HCT116 (cell line): ENCODE measurements at regions not wholly inside any gene's neighbourhood (a gene's known extent, or its start where the extent isn't known, plus 50 kb on each side); places are given as distances from the start of the nearest gene placed in this dataset.

Experiments used
- ATAC-seq: fragments of 200-7000 bp; cut with Tn5 transposase; 2 replicates; pipeline ENCODE4 v1.9.1; 2020; ENCODE audit warnings: mild to moderate bottlenecking, moderate library complexity
- BruUV-seq: library from RNA; stranded (reverse); fragments of 400-500 nt; replicated peaks from 2 replicates; lab custom pipeline; 2021; lab: Mats Ljungman, UMichigan
- CTCF ChIA-PET: fragments of 300-600 bp; sonication (Branson Sonifier 250); formaldehyde crosslinking; loops from one replicate; lab custom pipeline; 2021; ENCODE audit warnings: antibody characterized with exemption; lab: Charles Lee
- POLR2A ChIA-PET: fragments of 300-600, 350-600 bp; sonication (Branson Sonifier 250); formaldehyde crosslinking; loops from one replicate; lab custom pipeline; 2021; ENCODE audit warnings: antibody characterized with exemption; lab: Charles Lee
- RAD21 ChIA-PET, 2 experiments: fragments of 300-600 bp; sonication (Branson Sonifier 250); formaldehyde crosslinking; loops; one replicate each; lab custom pipeline; 2023; ENCODE audit warnings: low total read pairs in 2 of 2; ENCODE audit not compliant: uncharacterized antibody in 2 of 2, unreplicated experiment in 2 of 2, low non-redundant PET in 1 of 2; lab: Charles Lee
- DNase-seq: peaks from one replicate; pipeline ENCODE4 v3.0.0-alpha.2; 2010; ENCODE audit warnings: low read depth, low spot score
- H2AFZ ChIP-seq: fragments of 200-600 bp; shearing (Covaris generic), sonication (generic); 2 replicates; pipeline ENCODE4 v1.6.1; 2017; ENCODE audit warnings: low read depth, mixed run types, mixed read lengths, antibody characterized with exemption, low read length; ENCODE audit not compliant: poor library complexity, severe bottlenecking
- H3K27ac ChIP-seq: 2 replicates; pipeline ENCODE4 v1.5.1; 2012; ENCODE audit warnings: low read depth, low read length
- H3K27me3 ChIP-seq: fragments of 200-600 bp; sonication (generic); 2 replicates; pipeline ENCODE4 v1.6.1; 2016; ENCODE audit warnings: mixed run types, low read length, mixed read lengths; ENCODE audit not compliant: insufficient read depth
- H3K36me3 ChIP-seq, 2 experiments: fragments of 200-500 bp in 1 of 2; fragments of 200-600 bp in 1 of 2; sonication (Bioruptor generic) in 1 of 2; sonication (generic) in 1 of 2; 2 replicates each; pipeline versions ENCODE4 v1.5.1 to v1.6.1; 2014 to 2016; ENCODE audit warnings: low read length in 2 of 2, inconsistent platforms in 1 of 2, mixed read lengths in 1 of 2, mixed run types in 1 of 2; ENCODE audit not compliant: insufficient read depth in 2 of 2, control insufficient read depth in 1 of 2
- H3K4me1 ChIP-seq, 2 experiments: fragments of 200-600 bp in 1 of 2; sonication (generic) in 1 of 2; 2 replicates each; pipeline versions ENCODE4 v1.5.1 to v1.6.1; 2012 to 2017; ENCODE audit warnings: low read length in 2 of 2, inconsistent platforms in 1 of 2, mild to moderate bottlenecking in 1 of 2, mixed read lengths in 1 of 2, mixed run types in 1 of 2, moderate library complexity in 1 of 2; ENCODE audit not compliant: insufficient read depth in 2 of 2, control insufficient read depth in 1 of 2
- H3K4me2 ChIP-seq: fragments of 200-600 bp; sonication (generic); 2 replicates; pipeline ENCODE4 v1.6.1; 2017; ENCODE audit warnings: mixed run types, low read length, mixed read lengths
- H3K4me3 ChIP-seq, 2 experiments: fragments of 200-600 bp in 1 of 2; sonication (generic) in 1 of 2; replicated peaks in 1 of 2; 2 replicates each; pipeline ENCODE4 v1.5.1; 2011 to 2016; ENCODE audit warnings: low read length in 2 of 2, control low read depth in 1 of 2, low read depth in 1 of 2, mild to moderate bottlenecking in 1 of 2, mixed read lengths in 1 of 2, mixed run types in 1 of 2
- H3K79me2 ChIP-seq: fragments of 200-600 bp; sonication (generic); 2 replicates; pipeline ENCODE4 v1.6.1; 2017; ENCODE audit warnings: mild to moderate bottlenecking, mixed run types, low read length, moderate library complexity, mixed read lengths; ENCODE audit not compliant: insufficient read depth
- H3K9ac ChIP-seq: fragments of 200-600 bp; sonication (generic); 2 replicates; pipeline ENCODE4 v1.6.1; 2016; ENCODE audit warnings: low read length, mixed read lengths
- H3K9me2 ChIP-seq: fragments of 200-600 bp; sonication (generic), shearing (Covaris generic); 2 replicates; pipeline ENCODE4 v1.6.1; 2017; ENCODE audit warnings: mixed run types, mild to moderate bottlenecking, moderate library complexity; ENCODE audit not compliant: insufficient read depth
- H3K9me3 ChIP-seq, 2 experiments: fragments of 200-500 bp in 1 of 2; fragments of 200-600 bp in 1 of 2; sonication (Bioruptor generic) in 1 of 2; sonication (generic) in 1 of 2; 2 replicates each; pipeline ENCODE4 v1.6.1; 2014 to 2017; ENCODE audit warnings: low read length in 2 of 2, mixed read lengths in 2 of 2, inconsistent platforms in 1 of 2, low read depth in 1 of 2, mild to moderate bottlenecking in 1 of 2, mixed run types in 1 of 2, moderate library complexity in 1 of 2; ENCODE audit not compliant: control insufficient read depth in 1 of 2, insufficient read depth in 1 of 2
- H4K20me1 ChIP-seq: fragments of 200-600 bp; sonication (generic), shearing (Covaris generic); 2 replicates; pipeline ENCODE4 v1.6.1; 2017; ENCODE audit warnings: mixed run types, mild to moderate bottlenecking, moderate library complexity; ENCODE audit not compliant: insufficient read depth
- EGR1 ChIP-seq: IDR thresholded peaks from 2 replicates; pipeline ENCODE4 v1.6.1; 2012; ENCODE audit warnings: low read depth
- EZH2phosphoT487 ChIP-seq: fragments of 200-600 bp; IDR thresholded peaks from 2 replicates; pipeline ENCODE4 v1.6.1; 2018; ENCODE audit warnings: antibody characterized with exemption, borderline replicate concordance
- JUND ChIP-seq: IDR thresholded peaks from 2 replicates; pipeline ENCODE4 v1.6.1; 2012
- POLR2AphosphoS5 ChIP-seq: IDR thresholded peaks from 2 replicates; pipeline ENCODE4 v1.6.1; 2011; ENCODE audit warnings: mild to moderate bottlenecking, low read depth, low read length, moderate library complexity
- RAD21 ChIP-seq: IDR thresholded peaks from 2 replicates; pipeline ENCODE4 v1.6.1; 2012; ENCODE audit warnings: low read depth, mild to moderate bottlenecking
- REST ChIP-seq: IDR thresholded peaks from 2 replicates; pipeline ENCODE4 v1.6.1; 2012; ENCODE audit warnings: low read depth
- intact Hi-C: fragments of 100-400 bp; cut with micrococcal nuclease; formaldehyde crosslinking; loops from 2 replicates; pipeline ENCODE4 v1.10.0; 2022

- Histone ChIP-seq H3K4me1 (peaks cover 18 to 24% of the 10 kb centered on the region in 2 experiments), H2AFZ (peak overlapping the region; percentile 98), H3K9me2 (no peaks in the 10 kb centered on the region), H3K79me2 (no peaks in the 10 kb centered on the region), H4K20me1 (no peaks in the 10 kb centered on the region), H3K9ac (no peak overlapping the region), H3K9me3 (no peaks in the 10 kb centered on the region), H3K36me3 (no peaks in the 10 kb centered on the region), H3K4me2 (peak overlapping the region; percentile 66), H3K27ac (no peak overlapping the region), H3K27me3 (no peaks in the 10 kb centered on the region), H3K4me3 (no peak overlapping the region)
- intact Hi-C loops: loop anchor here (2.0 to 10.0 kb wide), 4 partner anchors 103 to 927 kb away; partner anchors contain the start of gene SIPA1L1
- no TSS peak for BruUV-seq
- ATAC-seq: no peak
- ChIA-PET POLR2A (no interaction called here), RAD21 (interaction anchor here (0.6 to 1.7 kb wide), 6 partner anchors 103 to 1231 kb away, joined by 3 to 6 read pairs (median 4); no protein-coding TSS in a partner anchor), CTCF (interaction anchor here (1.1 to 2.8 kb wide), 18 partner anchors 10 to 935 kb away, joined by 3 to 27 read pairs (median 5); no protein-coding TSS in a partner anchor)
- TF ChIP-seq EZH2phosphoT487: no peak
- TF ChIP-seq EGR1: no peak
- no peak for TF ChIP-seq RAD21
- TF ChIP-seq REST: no peak
- TF ChIP-seq JUND: no peak
- TF ChIP-seq POLR2AphosphoS5: no peak
- DNase-seq: no peak
Observed at GRCh38 chr14:71752111-71752738, 180.0 kb upstream of the RGS6 start.
